HG03378 (cell line): ENCODE measurements at regions not wholly inside any gene's neighbourhood (a gene's known extent, or its start where the extent isn't known, plus 50 kb on each side); places are given as distances from the start of the nearest gene placed in this dataset.
"Not testable (repeated sequence)": the region's sequence is repeated elsewhere in the genome, so short reads cannot be mapped to it uniquely, and the experiment has no call there.

Source experiments
- ATAC-seq: cut with Tn5 transposase; IDR thresholded peaks from one replicate; pipeline ENCODE4 v1.9.1; 2021; ENCODE audit warnings: mild to moderate bottlenecking, moderate library complexity; ENCODE audit not compliant: unreplicated experiment

GRCh38 chr14:71800878-71801277 lies 131.4 kb upstream of the RGS6 start:
- ATAC-seq: no peak

- no peak for ATAC-seq
These were observed 128.5 kb upstream of the RGS6 start for GRCh38 chr14:71803539-71804260.

GRCh38 chr14:71804992-71805391 lies 127.2 kb upstream of the RGS6 start:
- ATAC-seq: no peak

DNA sequence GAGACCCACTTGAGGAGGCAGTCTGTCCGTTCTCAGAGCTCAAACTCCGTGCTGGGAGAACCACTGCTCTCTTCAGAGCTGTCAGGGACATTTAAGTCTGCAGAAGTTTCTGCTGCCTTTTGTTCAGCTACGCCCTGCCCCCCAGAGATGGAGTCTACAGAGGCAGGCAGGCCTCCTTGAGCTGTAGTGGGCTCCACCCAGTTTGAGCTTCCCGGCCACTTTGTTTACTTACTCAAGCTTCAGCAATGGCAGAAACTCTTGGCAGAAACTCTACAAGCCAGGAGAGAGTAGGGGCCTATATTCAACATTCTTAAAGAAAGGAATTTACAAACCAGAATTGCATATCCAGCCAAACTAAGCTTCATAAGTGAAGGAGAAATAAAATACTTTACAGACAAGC lies 125.2 kb upstream of the RGS6 start:
- ATAC-seq: not testable (repeated sequence)

- not testable (repeated sequence) for ATAC-seq
These were observed 121.4 kb upstream of the RGS6 start for GRCh38 chr14:71810800-71811199.

DNA sequence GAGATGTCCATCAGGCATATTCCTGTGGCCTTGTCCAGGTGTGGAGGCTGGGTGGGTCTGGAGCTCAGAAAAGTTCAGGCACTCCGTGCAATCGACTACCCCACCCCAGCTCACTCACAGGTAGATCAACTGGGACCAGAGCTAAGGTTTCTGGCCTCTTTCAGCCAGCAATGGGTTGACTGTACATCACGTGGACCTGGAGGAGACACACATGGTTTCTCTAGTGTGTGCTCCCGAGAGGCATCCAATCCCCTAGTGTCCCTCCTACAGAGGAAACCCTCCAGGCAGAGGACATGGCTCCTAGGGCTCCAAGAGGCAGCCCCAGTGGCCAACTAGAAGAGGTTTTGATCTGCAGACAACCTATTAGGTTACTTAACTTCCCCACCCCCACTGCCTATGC lies 119.5 kb upstream of the RGS6 start:
- no peak for ATAC-seq

GRCh38 chr14:71815110-71815509 lies 117.1 kb upstream of the RGS6 start:
- ATAC-seq: no peak

GRCh38 chr14:71824816-71825215 lies 107.4 kb upstream of the RGS6 start:
- ATAC-seq: no peak

- no peak for ATAC-seq
These were observed 98.8 kb upstream of the RGS6 start for GRCh38 chr14:71833476-71833875.

GRCh38 chr14:71834284-71835204 lies 97.7 kb upstream of the RGS6 start:
- no peak for ATAC-seq

GRCh38 chr14:71852181-71852580 lies 80.0 kb upstream of the RGS6 start:
- no peak for ATAC-seq

DNA sequence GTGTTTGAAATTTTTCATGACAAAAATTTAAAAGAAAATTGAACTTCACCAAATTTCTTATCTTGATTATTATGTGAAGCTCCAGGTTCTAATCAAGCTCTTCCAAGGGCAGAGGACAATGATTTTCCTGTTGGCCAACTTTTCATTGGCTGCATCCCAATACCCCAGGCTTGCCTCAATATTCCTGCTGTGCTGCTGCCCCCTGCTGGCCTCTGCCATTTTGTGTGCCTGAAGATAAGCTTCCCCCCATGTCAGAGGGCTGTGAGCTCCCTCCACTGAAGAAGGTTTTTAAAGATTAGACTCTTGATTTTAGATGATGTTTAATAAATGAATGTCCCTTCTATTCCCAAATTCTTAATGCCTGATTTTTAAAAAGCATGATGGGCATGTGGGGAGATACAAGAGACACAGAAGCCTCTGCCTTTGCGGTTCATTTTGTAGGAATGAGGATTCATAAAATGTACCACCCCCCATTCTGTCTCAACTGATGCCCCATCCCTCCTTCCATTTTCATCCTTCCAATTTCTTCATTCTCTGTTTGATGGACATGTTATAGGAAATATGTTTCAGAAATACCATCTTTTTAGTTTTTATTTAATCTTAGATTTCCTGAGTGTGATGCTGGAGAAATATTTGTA lies 76.7 kb upstream of the RGS6 start:
- no peak for ATAC-seq

DNA sequence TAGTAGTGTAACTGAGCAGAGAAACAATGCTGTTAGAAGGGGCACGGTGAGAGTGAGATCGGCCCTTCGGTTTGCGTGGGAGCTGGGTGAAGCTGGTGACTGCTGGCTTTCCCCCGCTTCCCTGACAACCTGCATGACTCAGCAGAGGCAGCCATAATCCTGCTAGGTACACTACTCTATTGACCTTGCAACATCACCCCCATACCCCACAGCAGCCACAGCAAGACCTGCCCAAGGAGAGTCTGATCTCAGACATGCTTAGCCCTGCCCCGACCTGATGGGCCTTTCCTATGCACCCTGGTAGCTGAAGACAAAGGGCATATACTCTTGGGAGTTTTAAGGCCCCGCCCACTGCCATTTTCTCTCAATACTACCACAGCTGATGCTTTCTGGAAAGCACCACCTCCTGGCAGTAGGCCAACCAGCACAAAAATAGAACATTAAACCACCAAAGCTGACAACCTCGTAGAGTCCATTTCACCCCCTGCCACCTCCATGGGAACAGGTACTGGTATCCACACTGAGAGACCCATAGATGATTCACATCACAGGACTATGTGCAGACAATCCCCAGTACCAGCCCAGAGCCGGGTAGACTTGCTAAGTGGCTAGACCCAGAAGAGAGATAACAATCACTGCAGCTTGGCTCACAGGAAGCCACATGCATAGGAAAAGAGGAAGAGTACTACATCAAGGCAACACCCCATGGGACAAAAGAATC lies 75.9 kb upstream of the RGS6 start:
- no peak for ATAC-seq

GRCh38 chr14:71863049-71863448 lies 69.2 kb upstream of the RGS6 start:
- ATAC-seq: no peak

DNA sequence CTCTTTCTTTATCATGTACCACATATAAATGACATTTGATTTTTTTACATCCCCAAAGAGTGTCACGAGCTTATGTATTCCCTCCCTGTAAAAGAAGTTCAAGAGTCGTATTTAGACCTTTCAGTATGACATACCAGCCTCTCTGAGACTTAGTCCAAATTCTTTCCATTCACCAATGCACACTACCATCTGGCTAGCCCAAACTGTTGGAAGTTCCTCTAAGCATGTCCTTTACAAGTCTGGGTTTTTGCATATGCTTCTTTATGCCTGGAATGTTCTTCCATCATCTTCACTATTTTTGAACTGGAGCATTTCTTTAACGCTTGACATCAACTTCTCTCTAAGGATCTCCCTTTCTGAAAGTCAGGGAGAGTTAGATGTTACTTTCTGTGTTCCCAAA lies 68.5 kb upstream of the RGS6 start:
- no peak for ATAC-seq
